ENCODE measurements at regions not wholly inside any gene's neighbourhood (a gene's known extent, or its start where the extent isn't known, plus 50 kb on each side); places are given as distances from the start of the nearest gene placed in this dataset.

GRCh38 chr13:73223372-73223781 is 164.6 kb downstream of the KLF5 start:
- no peak overlapping the region for H3K4me3 ChIP-seq (replicated peaks; ENCODE audit: low read depth, low read length)
- TF ChIP-seq CTCF (IDR thresholded peaks at IDR 0.05; ENCODE audit: low read depth, low read length, missing control alignments), result no peak
- no peak for DNase-seq (ENCODE audit: extremely low read depth, low read depth)

- no peak for DNase-seq (ENCODE audit: extremely low read depth, low read depth)
- no peak overlapping the region for H3K4me3 ChIP-seq (replicated peaks; ENCODE audit: low read depth, low read length)
- TF ChIP-seq CTCF (IDR thresholded peaks at IDR 0.05; ENCODE audit: low read depth, low read length, missing control alignments), result no peak
These were observed 164.0 kb downstream of the KLF5 start for GRCh38 chr13:73222627-73223305.

GRCh38 chr13:73220966-73221720 is 162.3 kb downstream of the KLF5 start:
- no peak for TF ChIP-seq CTCF (IDR thresholded peaks at IDR 0.05; ENCODE audit: low read depth, low read length, missing control alignments)
- H3K4me3 ChIP-seq (replicated peaks; ENCODE audit: low read depth, low read length), result no peak overlapping the region
- no peak for DNase-seq (ENCODE audit: extremely low read depth, low read depth)

- no peak for TF ChIP-seq CTCF (IDR thresholded peaks at IDR 0.05; ENCODE audit: low read depth, low read length, missing control alignments)
- H3K4me3 ChIP-seq (replicated peaks; ENCODE audit: low read depth, low read length), result no peak overlapping the region
- no peak for DNase-seq (ENCODE audit: extremely low read depth, low read depth)
These were observed 159.4 kb downstream of the KLF5 start for GRCh38 chr13:73218181-73218580.

- TF ChIP-seq CTCF (IDR thresholded peaks at IDR 0.05; ENCODE audit: low read depth, low read length, missing control alignments), result no peak
- no peak for DNase-seq (ENCODE audit: extremely low read depth, low read depth)
- H3K4me3 ChIP-seq (replicated peaks; ENCODE audit: low read depth, low read length), result no peak overlapping the region
These were observed 157.6 kb downstream of the KLF5 start for GRCh38 chr13:73216381-73216831.

GRCh38 chr13:73215823-73216222 is 157.0 kb downstream of the KLF5 start:
- H3K4me3 ChIP-seq (replicated peaks; ENCODE audit: low read depth, low read length), result no peak overlapping the region
- TF ChIP-seq CTCF (IDR thresholded peaks at IDR 0.05; ENCODE audit: low read depth, low read length, missing control alignments), result no peak
- no peak for DNase-seq (ENCODE audit: extremely low read depth, low read depth)

All from HFF-Myc (cell line).